ACC112 (cell line): ENCODE measurements at regions not wholly inside any gene's neighbourhood (a gene's known extent, or its start where the extent isn't known, plus 50 kb on each side); places are given as distances from the start of the nearest gene placed in this dataset.
"Not testable (repeated sequence)": the region's sequence is repeated elsewhere in the genome, so short reads cannot be mapped to it uniquely, and the experiment has no call there.

ENCODE experiments used
- H2AFZ ChIP-seq: fragments of 200-600 bp; sonication (generic); one replicate; pipeline ENCODE4 v1.6.0; 2017; ENCODE audit warnings: antibody characterized with exemption, low read length; ENCODE audit not compliant: unreplicated experiment
- H3K27ac ChIP-seq: fragments of 200-600 bp; sonication (generic); 2 replicates; pipeline ENCODE4 v1.5.1; 2014; ENCODE audit warnings: low read depth, mild to moderate bottlenecking, antibody characterized with exemption, low read length, moderate library complexity
- H3K27me3 ChIP-seq: fragments of 200-600 bp; sonication (generic); 2 replicates; pipeline ENCODE4 v1.6.1; 2014; ENCODE audit warnings: mild to moderate bottlenecking, antibody characterized with exemption, low read length, moderate library complexity, mixed read lengths; ENCODE audit not compliant: insufficient read depth
- H3K36me3 ChIP-seq: fragments of 200-600 bp; sonication (generic); 2 replicates; pipeline ENCODE4 v1.6.1; 2016; ENCODE audit warnings: mild to moderate bottlenecking, antibody characterized with exemption, low read length, moderate library complexity, mixed read lengths; ENCODE audit not compliant: insufficient read depth
- H3K4me1 ChIP-seq: fragments of 200-600 bp; sonication (generic); one replicate; pipeline ENCODE4 v1.6.1; 2016; ENCODE audit warnings: low read length, mixed read lengths; ENCODE audit not compliant: insufficient read depth, unreplicated experiment, control insufficient read depth
- H3K4me3 ChIP-seq: fragments of 200-600 bp; sonication (generic); 2 replicates; pipeline ENCODE4 v1.5.1; 2014; ENCODE audit warnings: mild to moderate bottlenecking, low read depth, low read length
- H3K79me2 ChIP-seq: fragments of 200-600 bp; sonication (generic); one replicate; pipeline ENCODE4 v1.6.0; 2016; ENCODE audit warnings: low read length; ENCODE audit not compliant: control insufficient read depth, unreplicated experiment, insufficient read depth

GRCh38 chr6:168937054-168937453 is 316.6 kb downstream of the THBS2 start:
- no peak overlapping the region for H2AFZ ChIP-seq
- no peak overlapping the region for H3K27ac ChIP-seq
- peaks cover 9% of the 10 kb centered on the region for H3K4me1 ChIP-seq
- H3K4me3 ChIP-seq: no peak overlapping the region
- H3K79me2 ChIP-seq: no peaks in the 10 kb centered on the region
- H3K36me3 ChIP-seq: no peaks in the 10 kb centered on the region
- H3K27me3 ChIP-seq: peaks cover 6% of the 10 kb centered on the region; the same call in 1 of the 2 replicates

GRCh38 chr6:168935628-168936010 is 318.0 kb downstream of the THBS2 start:
- H3K36me3 ChIP-seq: no peaks in the 10 kb centered on the region
- H3K27ac ChIP-seq: no peak overlapping the region
- H3K4me3 ChIP-seq: no peak overlapping the region
- 0 out of 2 replicates have a peak, but pooled peaks cover under 1% of the 10 kb centered on the region for H3K27me3 ChIP-seq
- H3K79me2 ChIP-seq: no peaks in the 10 kb centered on the region
- no peak overlapping the region for H2AFZ ChIP-seq
- H3K4me1 ChIP-seq: peaks cover 9% of the 10 kb centered on the region

- Histone ChIP-seq H3K27me3 (no peaks in the 10 kb centered on the region), H3K36me3 (no peaks in the 10 kb centered on the region), H3K4me1 (peaks cover 9% of the 10 kb centered on the region), H2AFZ (no peak overlapping the region), H3K4me3 (no peak overlapping the region), H3K79me2 (no peaks in the 10 kb centered on the region), H3K27ac (no peak overlapping the region)
Observed at GRCh38 chr6:168934660-168935627, 318.7 kb downstream of the THBS2 start.

GRCh38 chr6:168932171-168932570 is 321.5 kb downstream of the THBS2 start:
- H3K4me1 ChIP-seq, H3K4me3 ChIP-seq, H3K36me3 ChIP-seq, H3K27ac ChIP-seq, H2AFZ ChIP-seq, H3K79me2 ChIP-seq, H3K27me3 ChIP-seq: not testable (repeated sequence)

- H3K36me3 ChIP-seq, H3K27me3 ChIP-seq, H3K4me3 ChIP-seq, H3K79me2 ChIP-seq, H3K4me1 ChIP-seq, H3K27ac ChIP-seq, H2AFZ ChIP-seq: not testable (repeated sequence)
Observed at GRCh38 chr6:168931072-168931471, 322.6 kb downstream of the THBS2 start.

GRCh38 chr6:168929871-168930450 is 323.7 kb downstream of the THBS2 start:
- Histone ChIP-seq H3K4me3 (no peak overlapping the region), H2AFZ (no peak overlapping the region), H3K4me1 (no peaks in the 10 kb centered on the region), H3K27ac (no peak overlapping the region), H3K79me2 (no peaks in the 10 kb centered on the region), H3K27me3 (no peaks in the 10 kb centered on the region), H3K36me3 (no peaks in the 10 kb centered on the region)

GRCh38 chr6:168928012-168928411 is 325.6 kb downstream of the THBS2 start:
- Histone ChIP-seq H2AFZ (no peak overlapping the region), H3K4me3 (no peak overlapping the region), H3K27me3 (no peaks in the 10 kb centered on the region), H3K4me1 (no peaks in the 10 kb centered on the region), H3K79me2 (no peaks in the 10 kb centered on the region), H3K36me3 (no peaks in the 10 kb centered on the region), H3K27ac (no peak overlapping the region)

GRCh38 chr6:168927026-168927425 is 326.6 kb downstream of the THBS2 start:
- Histone ChIP-seq H3K4me1 (no peaks in the 10 kb centered on the region), H2AFZ (no peak overlapping the region), H3K27ac (no peak overlapping the region), H3K27me3 (no peaks in the 10 kb centered on the region), H3K36me3 (no peaks in the 10 kb centered on the region), H3K79me2 (no peaks in the 10 kb centered on the region), H3K4me3 (no peak overlapping the region)

GRCh38 chr6:168926306-168926705 is 327.3 kb downstream of the THBS2 start:
- Histone ChIP-seq H3K27ac (no peak overlapping the region), H3K36me3 (no peaks in the 10 kb centered on the region), H3K4me1 (no peaks in the 10 kb centered on the region), H3K27me3 (no peaks in the 10 kb centered on the region), H2AFZ (no peak overlapping the region), H3K4me3 (no peak overlapping the region), H3K79me2 (no peaks in the 10 kb centered on the region)

- Histone ChIP-seq H3K36me3 (no peaks in the 10 kb centered on the region), H2AFZ (no peak overlapping the region), H3K4me3 (no peak overlapping the region), H3K79me2 (no peaks in the 10 kb centered on the region), H3K27ac (no peak overlapping the region), H3K27me3 (no peaks in the 10 kb centered on the region), H3K4me1 (no peaks in the 10 kb centered on the region)
Observed at GRCh38 chr6:168925671-168926070, 328.0 kb downstream of the THBS2 start.

GRCh38 chr6:168923171-168923570 is 330.5 kb downstream of the THBS2 start:
- H2AFZ ChIP-seq: no peak overlapping the region
- no peak overlapping the region for H3K4me3 ChIP-seq
- H3K27ac ChIP-seq: no peak overlapping the region
- H3K27me3 ChIP-seq: no peaks in the 10 kb centered on the region; the same call in 1 of the 2 replicates
- H3K79me2 ChIP-seq: no peaks in the 10 kb centered on the region
- H3K36me3 ChIP-seq: no peaks in the 10 kb centered on the region
- no peaks in the 10 kb centered on the region for H3K4me1 ChIP-seq
